ENCODE measurements at regions not wholly inside any gene's neighbourhood (a gene's known extent, or its start where the extent isn't known, plus 50 kb on each side); places are given as distances from the start of the nearest gene placed in this dataset.

DNA sequence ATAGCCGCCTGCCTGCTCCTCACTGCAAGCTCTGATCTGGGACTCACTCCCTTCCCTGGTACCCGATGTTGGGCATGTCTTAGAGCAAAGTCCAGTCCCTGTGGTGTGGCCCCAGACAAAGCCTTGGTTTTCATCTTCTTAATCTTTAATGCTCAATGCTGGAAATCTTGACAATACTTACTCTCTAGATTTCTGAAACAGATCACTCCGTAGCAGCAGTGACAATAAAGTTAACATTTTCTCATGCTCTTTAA lies 260.2 kb upstream of the IRX2 start:
- TF ChIP-seq, protein P1, sequence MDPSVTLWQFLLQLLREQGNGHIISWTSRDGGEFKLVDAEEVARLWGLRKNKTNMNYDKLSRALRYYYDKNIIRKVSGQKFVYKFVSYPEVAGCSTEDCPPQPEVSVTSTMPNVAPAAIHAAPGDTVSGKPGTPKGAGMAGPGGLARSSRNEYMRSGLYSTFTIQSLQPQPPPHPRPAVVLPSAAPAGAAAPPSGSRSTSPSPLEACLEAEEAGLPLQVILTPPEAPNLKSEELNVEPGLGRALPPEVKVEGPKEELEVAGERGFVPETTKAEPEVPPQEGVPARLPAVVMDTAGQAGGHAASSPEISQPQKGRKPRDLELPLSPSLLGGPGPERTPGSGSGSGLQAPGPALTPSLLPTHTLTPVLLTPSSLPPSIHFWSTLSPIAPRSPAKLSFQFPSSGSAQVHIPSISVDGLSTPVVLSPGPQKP (IDR thresholded peaks at IDR 0.05; ENCODE audit: low read depth, low read length): no peak
- TF ChIP-seq POLR2A (IDR thresholded peaks at IDR 0.05; ENCODE audit: low read length): no peak
- TF ChIP-seq CTCF (IDR thresholded peaks at IDR 0.05): no peak
- no peak for TF ChIP-seq ESRRA (IDR thresholded peaks at IDR 0.05; ENCODE audit: borderline replicate concordance, low read length)
- TF ChIP-seq RFX5 (IDR thresholded peaks at IDR 0.05): no peak
- TF ChIP-seq CHD2 (IDR thresholded peaks at IDR 0.05; ENCODE audit: low read length, partially characterized antibody): no peak
- TF ChIP-seq, protein P2, sequence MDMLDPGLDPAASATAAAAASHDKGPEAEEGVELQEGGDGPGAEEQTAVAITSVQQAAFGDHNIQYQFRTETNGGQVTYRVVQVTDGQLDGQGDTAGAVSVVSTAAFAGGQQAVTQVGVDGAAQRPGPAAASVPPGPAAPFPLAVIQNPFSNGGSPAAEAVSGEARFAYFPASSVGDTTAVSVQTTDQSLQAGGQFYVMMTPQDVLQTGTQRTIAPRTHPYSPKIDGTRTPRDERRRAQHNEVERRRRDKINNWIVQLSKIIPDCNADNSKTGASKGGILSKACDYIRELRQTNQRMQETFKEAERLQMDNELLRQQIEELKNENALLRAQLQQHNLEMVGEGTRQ (IDR thresholded peaks at IDR 0.05): no peak
- no peak for TF ChIP-seq CBX2 (IDR thresholded peaks at IDR 0.05; ENCODE audit: borderline replicate concordance, low read depth)

Data from A549 (cell line).